Heart left ventricle (tissue), 16 donors: ENCODE measurements at regions not wholly inside any gene's neighbourhood (a gene's known extent, or its start where the extent isn't known, plus 50 kb on each side); places are given as distances from the start of the nearest gene placed in this dataset.
"Not testable (repeated sequence)": the region's sequence is repeated elsewhere in the genome, so short reads cannot be mapped to it uniquely, and the experiment has no call there.

Source experiments
- ATAC-seq, 4 donors: fragments of 200-7000 bp; cut with Tn5 transposase; one replicate each; pipeline ENCODE4 v1.9.1; 2020 to 2022; ENCODE audit warnings: moderate library complexity in 4 of 4, mild to moderate bottlenecking in 3 of 4, moderate number of reproducible peaks in 1 of 4
- DNase-seq, 5 donors: peaks; one replicate each; pipeline ENCODE4 v3.0.0-alpha.2; 2020
- H3K27ac ChIP-seq, 12 donors: fragments of 200-600 bp; sonication (generic) in 4 of 12; one replicate each; pipeline versions ENCODE4 v1.5.0 to v1.8.0; 2016 to 2022; ENCODE audit warnings: mild to moderate bottlenecking in 2 of 12
- H3K27me3 ChIP-seq, 9 donors: fragments of 200-600 bp; sonication (generic) in 2 of 9; one replicate each; pipeline versions ENCODE4 v1.5.1 to v1.8.0; 2016 to 2022; ENCODE audit warnings: mild to moderate bottlenecking in 3 of 9
- H3K36me3 ChIP-seq, 9 donors: fragments of 200-600 bp; sonication (generic) in 2 of 9; one replicate each; pipeline versions ENCODE4 v1.5.0 to v1.8.0; 2018 to 2022; ENCODE audit warnings: mild to moderate bottlenecking in 2 of 9
- H3K4me1 ChIP-seq, 12 donors: fragments of 200-600 bp; sonication (generic) in 4 of 12; one replicate each; pipeline versions ENCODE4 v1.5.0 to v1.8.0; 2016 to 2022; ENCODE audit warnings: mild to moderate bottlenecking in 3 of 12
- H3K4me3 ChIP-seq, 12 donors: fragments of 200-600 bp; sonication (generic) in 4 of 12; one replicate each; pipeline versions ENCODE4 v1.5.0 to v1.8.0; 2017 to 2022; ENCODE audit warnings: mild to moderate bottlenecking in 9 of 12, moderate library complexity in 4 of 12
- H3K9me3 ChIP-seq, 12 donors: fragments of 200-600 bp; sonication (generic) in 4 of 12; one replicate each; pipeline versions ENCODE4 v1.5.0 to v1.8.0; 2016 to 2022; ENCODE audit warnings: mild to moderate bottlenecking in 1 of 12
- POLR2A ChIP-seq, 2 donors: fragments of 450-650 bp; IDR thresholded peaks; one replicate each; pipeline ENCODE4 v1.6.1; 2017; ENCODE audit warnings: antibody characterized with exemption in 2 of 2, mild to moderate bottlenecking in 2 of 2, moderate library complexity in 2 of 2
- WGBS, 4 donors: extraction: QIAGEN DNeasy Blood & Tissue Kit in 2 of 4; methylation state at CpG; one replicate each; pipeline versions ENCODE4 v1.1.5 to v1.1.7; 2013 to 2018; 5-methylcytosine and 5-hydroxymethylcytosine counted together
- intact Hi-C, 10 donors: fragments of 100-400 bp; cut with DNase I; formaldehyde crosslinking; loops; one replicate each; pipeline versions ENCODE4 v1.11.1 to v1.14.2; 2022
- TF ChIP-seq, protein P1 (sequence below), 12 donors: fragments of 200-600 bp; sonication (generic) in 4 of 12; IDR thresholded peaks; one replicate each; pipeline versions ENCODE4 v1.5.0 to v1.8.0; 2018 to 2022; ENCODE audit warnings: antibody characterized with exemption in 12 of 12, mild to moderate bottlenecking in 5 of 12
- donor health status: ischemic (EF 13 %, LVEDD 7.1; RV severe dilation, severe dysfunction).
- donor health status: healthy with polysubstance abuse.
- donor health status: DM: no; HTN: yes; CAD: no.
- donor health status: DM: no; HTN: no; CAD: no.
- donor health status: ischemic (EF 25% LVEDD 6.9; RV normal size, moderate dysfunction).
- donor health status: ischemic (EF 25% LVEDD 5.7; RV mildly dilated, moderate dysfunction).
- donor health status: healthy.
- donor health status: DM: yes; HTN: yes; CAD: no.
- donor health status: ischemic (EF 35%, LVEDD 5.7; RV mildly dilated, moderate dysfunction).
- donor health status: nonischemic (EF 11% LVEDD 7.7; RV severe dilation, severe dysfunction).
- donor health status: DM: yes; HTN: yes; CAD: no.
- donor health status: PGD.
- donor health status: ischemic (EF 29% LVEDD 5.4; RV normal size, mild dysfunction).
- donor health status: nonischemic (EF 23%, LVEDD 6.1; RV moderate dilation, normal function).

DNA sequence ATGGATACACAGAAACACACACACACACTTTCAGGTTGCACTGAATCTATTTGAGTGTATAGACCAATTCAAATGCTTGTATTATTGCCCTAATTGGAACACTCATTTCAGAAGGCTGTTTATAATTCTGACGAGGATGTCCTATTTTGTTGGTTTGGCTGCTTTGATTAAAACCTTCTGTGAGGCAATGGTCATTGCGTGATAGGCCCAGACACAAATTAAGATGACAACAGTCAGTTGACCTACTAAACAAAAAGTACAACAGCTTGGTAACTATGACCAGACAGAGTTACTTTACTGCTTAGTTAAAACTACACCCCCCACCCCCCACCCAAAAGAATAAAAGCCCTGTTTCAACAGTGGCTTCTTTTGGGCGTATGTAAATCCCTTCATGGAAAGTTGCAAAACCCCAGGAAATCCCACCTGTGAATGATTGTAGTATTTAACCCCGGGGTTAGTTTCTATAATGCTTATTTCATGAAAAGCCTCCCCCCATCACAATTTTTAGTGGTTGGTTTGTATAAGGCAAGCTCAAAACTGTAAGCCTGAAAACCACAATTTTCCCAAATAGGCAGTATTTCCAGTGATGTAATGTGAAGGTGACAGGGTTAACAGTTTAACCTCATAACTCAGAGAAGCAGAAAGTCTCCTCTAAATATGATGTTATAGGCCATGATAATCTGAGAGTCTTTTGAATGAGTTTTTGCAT, 340.8 kb downstream of the FGF10 start:
- ATAC-seq: peak in 1 of 4 donors; percentile 18
- Histone ChIP-seq H3K27me3 (no peaks in the 10 kb centered on the region), H3K36me3 (no peaks in the 10 kb centered on the region), H3K4me3 (no peak overlapping the region), H3K4me1 (peaks cover 0 to 5% (median 0%) of the 10 kb centered on the region in 12 donors), H3K9me3 (peaks cover 0 to 17% (median 3%) of the 10 kb centered on the region in 12 donors), H3K27ac (no peak overlapping the region)
- WGBS, 4 donors: 61 to 69% (median 63%) methylated on average over 4 of the region's 4 CpGs
- TF ChIP-seq, protein P1, sequence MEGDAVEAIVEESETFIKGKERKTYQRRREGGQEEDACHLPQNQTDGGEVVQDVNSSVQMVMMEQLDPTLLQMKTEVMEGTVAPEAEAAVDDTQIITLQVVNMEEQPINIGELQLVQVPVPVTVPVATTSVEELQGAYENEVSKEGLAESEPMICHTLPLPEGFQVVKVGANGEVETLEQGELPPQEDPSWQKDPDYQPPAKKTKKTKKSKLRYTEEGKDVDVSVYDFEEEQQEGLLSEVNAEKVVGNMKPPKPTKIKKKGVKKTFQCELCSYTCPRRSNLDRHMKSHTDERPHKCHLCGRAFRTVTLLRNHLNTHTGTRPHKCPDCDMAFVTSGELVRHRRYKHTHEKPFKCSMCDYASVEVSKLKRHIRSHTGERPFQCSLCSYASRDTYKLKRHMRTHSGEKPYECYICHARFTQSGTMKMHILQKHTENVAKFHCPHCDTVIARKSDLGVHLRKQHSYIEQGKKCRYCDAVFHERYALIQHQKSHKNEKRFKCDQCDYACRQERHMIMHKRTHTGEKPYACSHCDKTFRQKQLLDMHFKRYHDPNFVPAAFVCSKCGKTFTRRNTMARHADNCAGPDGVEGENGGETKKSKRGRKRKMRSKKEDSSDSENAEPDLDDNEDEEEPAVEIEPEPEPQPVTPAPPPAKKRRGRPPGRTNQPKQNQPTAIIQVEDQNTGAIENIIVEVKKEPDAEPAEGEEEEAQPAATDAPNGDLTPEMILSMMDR (IDR thresholded peaks at IDR 0.05): no peak
- TF ChIP-seq POLR2A (IDR thresholded peaks at IDR 0.05): no peak
- intact Hi-C loops: no loop called here
- DNase-seq: no peak

DNA sequence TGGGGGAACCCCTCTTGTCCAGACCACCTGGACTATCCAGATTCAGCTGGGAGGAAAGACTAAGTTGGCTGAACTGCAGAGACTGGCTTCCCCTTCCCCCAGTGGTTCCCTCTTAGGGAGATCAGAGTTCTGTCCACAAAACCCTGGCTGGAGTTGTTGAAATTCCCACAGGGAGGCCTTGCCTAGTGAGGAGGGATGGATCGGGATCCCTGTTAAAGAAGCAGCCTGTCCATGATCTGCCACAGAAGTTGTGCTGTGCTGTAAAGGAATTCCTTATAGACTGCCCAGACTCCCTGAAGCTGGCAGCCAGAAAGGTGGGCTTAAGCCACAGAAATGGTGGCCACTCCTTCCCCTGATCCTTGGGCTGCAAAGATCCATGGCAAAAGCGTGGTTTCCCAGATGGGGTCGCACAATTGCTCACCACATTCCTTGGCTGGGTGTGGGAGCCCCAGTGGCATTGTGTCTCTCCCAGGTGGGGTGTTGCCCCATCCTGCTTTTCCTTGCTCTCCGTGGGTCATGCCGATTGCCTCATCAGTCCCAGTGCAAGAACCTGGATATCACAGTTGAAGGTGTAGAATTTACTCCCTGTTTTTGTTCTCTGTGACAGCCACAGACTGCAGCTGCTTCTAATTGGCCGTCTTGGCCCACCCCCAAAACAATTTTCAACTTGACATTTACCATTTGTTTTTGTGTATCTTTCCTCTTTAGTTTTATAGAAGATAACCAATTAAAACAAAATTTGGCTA, 342.4 kb downstream of the FGF10 start:
- DNase-seq (peak in 2 of 5 donors; percentile 7 to 31), ATAC-seq (peak in 1 of 4 donors; percentile 54)
- Histone ChIP-seq H3K9me3 (peaks cover 0 to 17% (median 3%) of the 10 kb centered on the region in 12 donors), H3K27me3 (no peaks in the 10 kb centered on the region), H3K27ac (no peak overlapping the region), H3K4me1 (peaks cover 0 to 5% (median 0%) of the 10 kb centered on the region in 12 donors), H3K36me3 (no peaks in the 10 kb centered on the region), H3K4me3 (no peak overlapping the region)
- intact Hi-C loops: no loop called here
- TF ChIP-seq, protein P1 (IDR thresholded peaks at IDR 0.05): no peak
- no peak for TF ChIP-seq POLR2A (IDR thresholded peaks at IDR 0.05)
- 57 to 74% (median 64%) methylated on average over 5 to 6 of the region's 6 CpGs for WGBS, 4 donors

DNA sequence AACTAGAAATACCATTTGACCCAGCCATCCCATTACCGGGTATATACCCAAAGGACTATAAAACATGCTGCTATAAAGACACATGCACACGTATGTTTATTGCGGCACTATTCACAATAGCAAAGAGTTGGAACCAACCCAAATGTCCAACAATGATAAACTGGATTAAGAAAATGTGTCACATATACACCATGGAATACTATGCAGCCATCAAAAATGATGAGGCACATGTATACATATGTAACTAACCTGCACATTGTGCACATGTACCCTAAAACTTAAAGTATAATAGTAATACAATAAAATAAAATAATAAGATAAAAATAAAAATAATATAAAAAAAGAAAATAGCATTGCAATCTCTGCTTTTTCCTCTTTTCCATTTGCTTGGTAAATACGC, 344.7 kb downstream of the FGF10 start:
- 91 to 93% (median 91%) methylated on average over 4 of the region's 4 CpGs for WGBS, 4 donors
- H3K27me3 ChIP-seq, H3K4me1 ChIP-seq, ATAC-seq, DNase-seq, H3K4me3 ChIP-seq, H3K27ac ChIP-seq, intact Hi-C loops, H3K36me3 ChIP-seq: not testable (repeated sequence)
- H3K9me3 ChIP-seq: peaks cover 0 to 22% (median 3%) of the 10 kb centered on the region in 12 donors

DNA sequence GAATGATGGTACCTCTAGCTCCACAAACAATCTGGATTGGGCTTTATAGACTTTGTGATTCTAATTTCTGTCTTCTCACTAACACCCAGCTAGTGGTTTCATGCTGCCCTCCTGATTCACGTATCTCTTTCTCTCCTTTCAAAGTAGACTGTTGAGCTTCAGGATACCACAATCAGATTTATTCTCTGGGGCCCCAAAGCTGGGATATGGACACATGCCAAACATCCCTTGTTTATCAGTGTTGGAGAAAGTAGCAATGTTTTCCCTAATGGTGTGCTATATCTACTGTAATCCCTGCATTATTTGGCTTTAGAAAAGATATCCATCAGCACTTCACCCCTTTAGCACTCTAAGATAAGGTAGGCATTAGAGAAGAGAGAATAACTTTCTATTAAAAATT, 361.0 kb downstream of the FGF10 start:
- no peak overlapping the region for H3K4me3 ChIP-seq
- TF ChIP-seq, protein P1 (IDR thresholded peaks at IDR 0.05): no peak
- TF ChIP-seq POLR2A (IDR thresholded peaks at IDR 0.05): no peak
- H3K4me1 ChIP-seq: no peaks in the 10 kb centered on the region
- no peaks in the 10 kb centered on the region for H3K27me3 ChIP-seq
- no peak for DNase-seq
- H3K36me3 ChIP-seq: no peaks in the 10 kb centered on the region
- ATAC-seq: no peak
- H3K9me3 ChIP-seq: no peaks in the 10 kb centered on the region
- H3K27ac ChIP-seq: no peak overlapping the region
- WGBS, 4 donors: 18 to 36% (median 26%) methylated on average over 1 of the region's 1 CpG
- intact Hi-C loops: no loop called here
